Spleen (tissue), 7 donors: ENCODE measurements at regions not wholly inside any gene's neighbourhood (a gene's known extent, or its start where the extent isn't known, plus 50 kb on each side); places are given as distances from the start of the nearest gene placed in this dataset.

Experiments used
- CTCF ChIP-seq, 11 experiments: fragments of 200-600 bp in 7 of 11; fragments of 450-650 bp in 4 of 11; sonication (generic) in 4 of 11; IDR thresholded peaks in 8 of 11; conservative IDR thresholded peaks in 3 of 11; 1 replicate in 7 of 11; 2 replicates in 4 of 11; pipeline versions ENCODE4 v1.4.0 to v1.8.0; 2016 to 2021; ENCODE audit warnings: antibody characterized with exemption in 11 of 11, inconsistent platforms in 4 of 11, mild to moderate bottlenecking in 1 of 11
- POLR2A ChIP-seq, 3 donors: fragments of 450-650 bp; IDR thresholded peaks; one replicate each; pipeline ENCODE4 v1.5.1; 2017; ENCODE audit warnings: antibody characterized with exemption in 3 of 3, mild to moderate bottlenecking in 1 of 3
- POLR2AphosphoS5 ChIP-seq, 3 donors: sonication (generic); formaldehyde crosslinking; IDR thresholded peaks; one replicate each; pipeline ENCODE4 v1.5.1; 2017; ENCODE audit warnings: antibody characterized with exemption in 3 of 3
- donor health status: DM: no; HTN: no; CAD: no; lungs with moderate emphysema.
- donor health status: DM: no; HTN: no; CAD: no.
- donor health status: DM: no; HTN: no; CAD: no.

GRCh38 chr12:13680916-13681315 lies 300.5 kb downstream of the GRIN2B start:
- TF ChIP-seq POLR2AphosphoS5 (IDR thresholded peaks at IDR 0.05) = no peak
- TF ChIP-seq CTCF (IDR thresholded peaks at IDR 0.05 in 8 of 11, conservative IDR thresholded peaks at IDR 0.05 in 3 of 11) = no peak
- TF ChIP-seq POLR2A (IDR thresholded peaks at IDR 0.05) = no peak
